ENCODE measurements at regions not wholly inside any gene's neighbourhood (a gene's known extent, or its start where the extent isn't known, plus 50 kb on each side); places are given as distances from the start of the nearest gene placed in this dataset.

GRCh38 chr6:147784371-147784770 is 275.9 kb downstream of the SAMD5 start:
- no peak overlapping the region for H3K27ac ChIP-seq
- H3K36me3 ChIP-seq (replicated peaks) = no peaks in the 10 kb centered on the region
- no peak overlapping the region for H3K4me3 ChIP-seq (ENCODE audit: low read depth, low read length)
- no peak for DNase-seq
- in situ Hi-C loops (cut with HindIII; ENCODE audit: low pct_ligation_motif_present, low sequenced_read_pairs) = no loop called here
- no peaks in the 10 kb centered on the region for H3K27me3 ChIP-seq (replicated peaks)
- no peak for TF ChIP-seq CTCF (IDR thresholded peaks at IDR 0.05; ENCODE audit: low read depth, low read length, missing control alignments)

GRCh38 chr6:147787417-147787816 is 278.9 kb downstream of the SAMD5 start:
- H3K36me3 ChIP-seq (replicated peaks) = no peaks in the 10 kb centered on the region
- DNase-seq = no peak
- in situ Hi-C loops (cut with HindIII; ENCODE audit: low pct_ligation_motif_present, low sequenced_read_pairs) = no loop called here
- TF ChIP-seq CTCF (IDR thresholded peaks at IDR 0.05; ENCODE audit: low read depth, low read length, missing control alignments) = no peak
- H3K4me3 ChIP-seq (ENCODE audit: low read depth, low read length) = no peak overlapping the region
- H3K27ac ChIP-seq = no peak overlapping the region
- H3K27me3 ChIP-seq (replicated peaks) = no peaks in the 10 kb centered on the region

- Histone ChIP-seq H3K27me3 (replicated peaks) (no peaks in the 10 kb centered on the region), H3K36me3 (replicated peaks) (no peaks in the 10 kb centered on the region), H3K4me3 (ENCODE audit: low read depth, low read length) (no peak overlapping the region), H3K27ac (no peak overlapping the region)
- in situ Hi-C loops (cut with HindIII; ENCODE audit: low pct_ligation_motif_present, low sequenced_read_pairs) = no loop called here
- DNase-seq = no peak
- no peak for TF ChIP-seq CTCF (IDR thresholded peaks at IDR 0.05; ENCODE audit: low read depth, low read length, missing control alignments)
These were observed 281.0 kb downstream of the SAMD5 start for GRCh38 chr6:147789430-147789947.

GRCh38 chr6:147793871-147794643 is 285.6 kb downstream of the SAMD5 start:
- Histone ChIP-seq H3K27me3 (replicated peaks) (no peaks in the 10 kb centered on the region), H3K27ac (no peak overlapping the region), H3K4me3 (ENCODE audit: low read depth, low read length) (no peak overlapping the region), H3K36me3 (replicated peaks) (no peaks in the 10 kb centered on the region)
- in situ Hi-C loops (cut with HindIII; ENCODE audit: low pct_ligation_motif_present, low sequenced_read_pairs) = no loop called here
- DNase-seq = no peak
- no peak for TF ChIP-seq CTCF (IDR thresholded peaks at IDR 0.05; ENCODE audit: low read depth, low read length, missing control alignments)

- H3K27me3 ChIP-seq (replicated peaks) = no peaks in the 10 kb centered on the region
- H3K4me3 ChIP-seq (ENCODE audit: low read depth, low read length) = no peak overlapping the region
- in situ Hi-C loops (cut with HindIII; ENCODE audit: low pct_ligation_motif_present, low sequenced_read_pairs) = no loop called here
- no peak for DNase-seq
- no peak overlapping the region for H3K27ac ChIP-seq
- no peaks in the 10 kb centered on the region for H3K36me3 ChIP-seq (replicated peaks)
- no peak for TF ChIP-seq CTCF (IDR thresholded peaks at IDR 0.05; ENCODE audit: low read depth, low read length, missing control alignments)
These were observed 294.0 kb downstream of the SAMD5 start for GRCh38 chr6:147802459-147802858.

GRCh38 chr6:147805155-147805554 is 296.7 kb downstream of the SAMD5 start:
- no peak overlapping the region for H3K4me3 ChIP-seq (ENCODE audit: low read depth, low read length)
- in situ Hi-C loops (cut with HindIII; ENCODE audit: low pct_ligation_motif_present, low sequenced_read_pairs) = no loop called here
- DNase-seq = no peak
- TF ChIP-seq CTCF (IDR thresholded peaks at IDR 0.05; ENCODE audit: low read depth, low read length, missing control alignments) = no peak
- no peak overlapping the region for H3K27ac ChIP-seq
- no peaks in the 10 kb centered on the region for H3K27me3 ChIP-seq (replicated peaks)
- H3K36me3 ChIP-seq (replicated peaks) = no peaks in the 10 kb centered on the region

Data from brain microvascular endothelial cell (primary cell).